ENCODE measurements at regions not wholly inside any gene's neighbourhood (a gene's known extent, or its start where the extent isn't known, plus 50 kb on each side); places are given as distances from the start of the nearest gene placed in this dataset.

DNA sequence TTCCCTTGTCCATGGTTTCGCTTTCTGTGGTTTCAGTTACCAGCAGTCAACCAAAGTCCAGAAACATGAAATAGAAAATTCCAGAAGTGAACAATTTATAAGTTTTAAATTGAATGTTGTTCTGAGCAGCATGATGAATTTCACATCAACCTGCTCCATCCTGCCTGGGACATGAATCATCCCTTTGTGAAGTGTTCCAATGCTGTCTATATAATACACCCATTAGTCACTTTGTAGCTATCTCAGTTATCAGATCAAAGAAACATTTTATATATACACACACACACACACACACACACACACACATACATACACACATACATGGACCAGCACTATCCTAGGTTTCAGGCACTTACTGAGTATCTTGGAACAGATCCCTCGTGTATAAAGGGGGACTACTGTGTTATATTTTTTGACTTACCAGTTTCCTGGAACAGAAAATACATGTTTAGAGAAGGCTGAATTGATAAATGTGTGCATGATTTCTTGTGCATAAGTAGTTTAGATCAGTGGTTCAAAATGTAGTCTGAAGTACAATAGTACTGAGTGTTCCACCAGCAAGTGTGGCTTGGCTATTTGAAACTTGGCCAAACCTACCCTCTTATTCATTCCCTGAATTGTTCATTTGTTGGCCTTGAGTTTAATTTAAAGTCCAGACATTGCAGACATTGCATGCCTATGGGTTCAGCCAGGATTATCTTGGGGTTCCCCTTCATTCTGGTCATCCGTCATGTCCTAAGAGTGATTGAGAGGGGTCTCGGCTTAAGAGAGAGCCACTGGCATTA is 510.0 kb downstream of the GADD45G start:
- WGBS (ENCODE audit: insufficient coverage), result 94% methylated on average over 2 of the region's 4 CpGs
- Mint-ChIP-seq H3K27me3 (ENCODE audit: low read depth in 3 of 3) (peaks cover 3 to 10% (median 3%) of the 10 kb centered on the region in 3 donors), H3K36me3 (no peaks in the 10 kb centered on the region), H3K9me3 (peaks cover 0 to 2% (median 0%) of the 10 kb centered on the region in 7 donors), H3K27ac (no peak overlapping the region), H3K4me3 (no peak overlapping the region), H3K4me1 (no peaks in the 10 kb centered on the region)
- DNase-seq, result no peak
- H3K79me2 ChIP-seq (ENCODE audit: insufficient read depth, low read length), result no peaks in the 10 kb centered on the region
- H3K27me3 ChIP-seq (ENCODE audit: control insufficient read depth in 2 of 2, insufficient read depth in 2 of 2, low read length in 2 of 2), result peaks cover 0 to 2% of the 10 kb centered on the region in 2 donors
- H3K9ac ChIP-seq (ENCODE audit: insufficient read depth, low read length, poor library complexity, severe bottlenecking), result no peak overlapping the region
- H3K4me1 ChIP-seq (ENCODE audit: control insufficient read depth in 1 of 2, insufficient read depth in 2 of 2, low read length in 2 of 2), result no peaks in the 10 kb centered on the region
- TF ChIP-seq, protein P1, sequence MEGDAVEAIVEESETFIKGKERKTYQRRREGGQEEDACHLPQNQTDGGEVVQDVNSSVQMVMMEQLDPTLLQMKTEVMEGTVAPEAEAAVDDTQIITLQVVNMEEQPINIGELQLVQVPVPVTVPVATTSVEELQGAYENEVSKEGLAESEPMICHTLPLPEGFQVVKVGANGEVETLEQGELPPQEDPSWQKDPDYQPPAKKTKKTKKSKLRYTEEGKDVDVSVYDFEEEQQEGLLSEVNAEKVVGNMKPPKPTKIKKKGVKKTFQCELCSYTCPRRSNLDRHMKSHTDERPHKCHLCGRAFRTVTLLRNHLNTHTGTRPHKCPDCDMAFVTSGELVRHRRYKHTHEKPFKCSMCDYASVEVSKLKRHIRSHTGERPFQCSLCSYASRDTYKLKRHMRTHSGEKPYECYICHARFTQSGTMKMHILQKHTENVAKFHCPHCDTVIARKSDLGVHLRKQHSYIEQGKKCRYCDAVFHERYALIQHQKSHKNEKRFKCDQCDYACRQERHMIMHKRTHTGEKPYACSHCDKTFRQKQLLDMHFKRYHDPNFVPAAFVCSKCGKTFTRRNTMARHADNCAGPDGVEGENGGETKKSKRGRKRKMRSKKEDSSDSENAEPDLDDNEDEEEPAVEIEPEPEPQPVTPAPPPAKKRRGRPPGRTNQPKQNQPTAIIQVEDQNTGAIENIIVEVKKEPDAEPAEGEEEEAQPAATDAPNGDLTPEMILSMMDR (IDR thresholded peaks at IDR 0.05), result no peak
- H3K4me2 ChIP-seq (replicated peaks; ENCODE audit: extremely low read depth, low read length, poor library complexity, severe bottlenecking), result no peak overlapping the region
- intact Hi-C loops (cut with micrococcal nuclease), result no loop called here
- H2AFZ ChIP-seq (ENCODE audit: insufficient read depth, low read depth, low read length, poor library complexity, severe bottlenecking), result no peak overlapping the region
- H3K9me3 ChIP-seq (replicated peaks in 1 of 2; ENCODE audit: control insufficient read depth in 1 of 2, insufficient read depth in 1 of 2, low read length in 2 of 2), result no peaks in the 10 kb centered on the region
- H3K36me3 ChIP-seq (replicated peaks in 1 of 2; ENCODE audit: control insufficient read depth in 1 of 2, insufficient read depth in 2 of 2, low read length in 2 of 2), result no peaks in the 10 kb centered on the region
- no peak overlapping the region for H3K4me3 ChIP-seq (replicated peaks in 1 of 3; ENCODE audit: low read depth in 2 of 3, low read length in 3 of 3)
- H3K27ac ChIP-seq (ENCODE audit: low read depth in 1 of 2, low read length in 2 of 2), result no peak overlapping the region
- H4K20me1 ChIP-seq (ENCODE audit: insufficient read depth, low read length), result no peaks in the 10 kb centered on the region

DNA sequence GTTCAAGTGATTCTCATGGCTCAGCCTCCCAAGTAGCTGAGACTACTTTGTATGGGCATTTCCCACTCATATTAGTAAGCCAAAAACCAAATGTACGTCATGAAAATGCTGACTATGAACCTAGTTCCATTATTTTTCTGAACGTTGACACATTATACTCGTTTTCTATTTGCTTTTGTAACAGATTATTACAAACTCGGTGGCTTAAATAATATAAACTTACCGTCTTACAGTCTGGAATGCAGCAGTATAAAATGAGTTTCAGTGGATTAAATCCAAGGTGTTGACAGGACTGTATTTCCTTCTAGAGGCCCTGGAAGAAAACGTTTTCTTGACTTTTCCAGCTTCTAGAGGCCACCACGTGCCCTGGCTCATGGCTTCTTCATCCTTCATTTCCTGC is 517.0 kb downstream of the GADD45G start:
- H3K4me3 Mint-ChIP-seq, result no peak overlapping the region
- H3K36me3 Mint-ChIP-seq, result no peaks in the 10 kb centered on the region
- TF ChIP-seq, protein P1 (IDR thresholded peaks at IDR 0.05), result no peak
- peaks cover 2 to 10% (median 3%) of the 10 kb centered on the region in 3 donors for H3K27me3 Mint-ChIP-seq (ENCODE audit: low read depth in 3 of 3)
- intact Hi-C loops (cut with micrococcal nuclease), result no loop called here
- Histone ChIP-seq H3K4me3 (replicated peaks in 1 of 3; ENCODE audit: low read depth in 2 of 3, low read length in 3 of 3) (no peak overlapping the region), H3K4me1 (ENCODE audit: control insufficient read depth in 1 of 2, insufficient read depth in 2 of 2, low read length in 2 of 2) (no peaks in the 10 kb centered on the region), H3K79me2 (ENCODE audit: insufficient read depth, low read length) (no peaks in the 10 kb centered on the region), H2AFZ (ENCODE audit: insufficient read depth, low read depth, low read length, poor library complexity, severe bottlenecking) (no peak overlapping the region), H3K9me3 (replicated peaks in 1 of 2; ENCODE audit: control insufficient read depth in 1 of 2, insufficient read depth in 1 of 2, low read length in 2 of 2) (peaks cover 0 to 4% of the 10 kb centered on the region in 2 donors), H4K20me1 (ENCODE audit: insufficient read depth, low read length) (no peaks in the 10 kb centered on the region), H3K27ac (ENCODE audit: low read depth in 1 of 2, low read length in 2 of 2) (no peak overlapping the region), H3K27me3 (ENCODE audit: control insufficient read depth in 2 of 2, insufficient read depth in 2 of 2, low read length in 2 of 2) (peaks cover 2 to 11% of the 10 kb centered on the region in 2 donors), H3K4me2 (replicated peaks; ENCODE audit: extremely low read depth, low read length, poor library complexity, severe bottlenecking) (no peak overlapping the region), H3K36me3 (replicated peaks in 1 of 2; ENCODE audit: control insufficient read depth in 1 of 2, insufficient read depth in 2 of 2, low read length in 2 of 2) (no peaks in the 10 kb centered on the region), H3K9ac (ENCODE audit: insufficient read depth, low read length, poor library complexity, severe bottlenecking) (no peak overlapping the region)
- 100% methylated on average over 5 of the region's 7 CpGs for WGBS (ENCODE audit: insufficient coverage)
- no peaks in the 10 kb centered on the region for H3K4me1 Mint-ChIP-seq
- DNase-seq, result no peak
- H3K9me3 Mint-ChIP-seq, result peaks cover 2 to 13% (median 8%) of the 10 kb centered on the region in 7 donors
- no peak overlapping the region for H3K27ac Mint-ChIP-seq
